Spinal cord (tissue), 10 donors: ENCODE measurements at regions not wholly inside any gene's neighbourhood (a gene's known extent, or its start where the extent isn't known, plus 50 kb on each side); places are given as distances from the start of the nearest gene placed in this dataset. TPM values are rescaled to one million over a fixed set of nuclear protein-coding genes. Genes with fewer than 3 reads are reported as not detected.

ENCODE experiments used
- DNase-seq, 6 donors: peaks; one replicate each; pipeline versions ENCODE4 v3.0.0 to v3.0.0-alpha.2; 2013 to 2015; ENCODE audit warnings: low spot score in 6 of 6, low read depth in 4 of 6
- H3K27ac ChIP-seq: one replicate; pipeline ENCODE4 v1.5.1; 2013; ENCODE audit warnings: low read depth, low read length, control low read depth
- H3K27me3 ChIP-seq: one replicate; pipeline ENCODE4 v1.6.1; 2013; ENCODE audit warnings: low read length; ENCODE audit not compliant: control insufficient read depth, insufficient read depth
- H3K36me3 ChIP-seq: one replicate; pipeline ENCODE4 v1.6.1; 2013; ENCODE audit warnings: low read length; ENCODE audit not compliant: control insufficient read depth, insufficient read depth
- H3K4me1 ChIP-seq: one replicate; pipeline ENCODE4 v1.6.1; 2013; ENCODE audit warnings: low read length; ENCODE audit not compliant: control insufficient read depth, insufficient read depth
- H3K4me3 ChIP-seq: one replicate; pipeline ENCODE4 v1.5.1; 2013; ENCODE audit warnings: low read depth, low read length, control low read depth
- H3K9me3 ChIP-seq: one replicate; pipeline ENCODE4 v1.6.1; 2013; ENCODE audit warnings: low read length; ENCODE audit not compliant: control insufficient read depth, insufficient read depth
- WGBS: methylation state at CpG from one replicate; pipeline ENCODE4 v1.1.5; 2013; ENCODE audit warnings: missing lambda C conversion rate; ENCODE audit not compliant: insufficient coverage; 5-methylcytosine and 5-hydroxymethylcytosine counted together
- small RNA-seq: library from RNA; depleted of rRNA; stranded (forward); fragments of <200 nt; gene quantifications from one replicate; pipeline ENCODE3, GENCODE V24; 2014; ENCODE audit warnings: low replicate concordance
- donor health status: healthy.

GRCh38 chr4:18082236-18082635, 60.7 kb upstream of the LCORL start:
- Histone ChIP-seq H3K27me3 (no peaks in the 10 kb centered on the region), H3K27ac (no peak overlapping the region), H3K4me3 (no peak overlapping the region), H3K9me3 (peaks cover 2% of the 10 kb centered on the region), H3K36me3 (no peaks in the 10 kb centered on the region), H3K4me1 (no peaks in the 10 kb centered on the region)
- no peak for DNase-seq

- Histone ChIP-seq H3K4me3 (no peak overlapping the region), H3K27ac (no peak overlapping the region), H3K27me3 (no peaks in the 10 kb centered on the region), H3K36me3 (no peaks in the 10 kb centered on the region), H3K4me1 (no peaks in the 10 kb centered on the region), H3K9me3 (peaks cover under 1% of the 10 kb centered on the region)
- no peak for DNase-seq
- no CpG with 5 or more reads among the region's 3 CpGs for WGBS
Observed at GRCh38 chr4:18081708-18082107, 60.2 kb upstream of the LCORL start.

- Histone ChIP-seq H3K4me1 (no peaks in the 10 kb centered on the region), H3K27ac (no peak overlapping the region), H3K36me3 (no peaks in the 10 kb centered on the region), H3K9me3 (no peaks in the 10 kb centered on the region), H3K27me3 (no peaks in the 10 kb centered on the region), H3K4me3 (no peak overlapping the region)
- WGBS = no CpG with 5 or more reads among the region's 5 CpGs
- no peak for DNase-seq
Observed at GRCh38 chr4:18077808-18078207, 56.3 kb upstream of the LCORL start.

GRCh38 chr4:18075823-18076433, 54.4 kb upstream of the LCORL start:
- no peaks in the 10 kb centered on the region for H3K27me3 ChIP-seq
- no peak overlapping the region for H3K4me3 ChIP-seq
- no peaks in the 10 kb centered on the region for H3K9me3 ChIP-seq
- no peak overlapping the region for H3K27ac ChIP-seq
- no peak for DNase-seq
- H3K4me1 ChIP-seq = no peaks in the 10 kb centered on the region
- 83% methylated on average over 8 of the region's 8 CpGs for WGBS
- no peaks in the 10 kb centered on the region for H3K36me3 ChIP-seq

- H3K36me3 ChIP-seq = no peaks in the 10 kb centered on the region
- H3K4me1 ChIP-seq = no peaks in the 10 kb centered on the region
- H3K4me3 ChIP-seq = no peak overlapping the region
- no peaks in the 10 kb centered on the region for H3K27me3 ChIP-seq
- no peak overlapping the region for H3K27ac ChIP-seq
- no peaks in the 10 kb centered on the region for H3K9me3 ChIP-seq
- DNase-seq = no peak
Observed at GRCh38 chr4:18071894-18072293, 50.3 kb upstream of the LCORL start.

Small RNA genes lying in the stretch of these regions (small RNA-seq; reads per million reads assigned to genes)
- not detected for gene RNA5SP157
